Psoas muscle (tissue), 7 donors: ENCODE measurements at regions not wholly inside any gene's neighbourhood (a gene's known extent, or its start where the extent isn't known, plus 50 kb on each side); places are given as distances from the start of the nearest gene placed in this dataset.

ENCODE experiments used
- ATAC-seq, 4 donors: fragments of 200-7000 bp; cut with Tn5 transposase; one replicate each; pipeline ENCODE4 v1.9.1; 2020; ENCODE audit warnings: moderate library complexity in 3 of 4, mild to moderate bottlenecking in 2 of 4
- DNase-seq, 2 donors: peaks; one replicate each; pipeline ENCODE4 v3.0.0-alpha.2; 2020
- H3K27ac ChIP-seq: fragments of 200-600 bp; one replicate; pipeline ENCODE4 v1.8.0; 2022
- H3K27me3 ChIP-seq, 3 donors: fragments of 200-600 bp in 1 of 3; one replicate each; pipeline versions ENCODE4 v1.6.1 to v1.8.0; 2013 to 2022; ENCODE audit warnings: low read length in 2 of 3, mild to moderate bottlenecking in 2 of 3, moderate library complexity in 1 of 3; ENCODE audit not compliant: insufficient read depth in 3 of 3
- H3K36me3 ChIP-seq, 2 donors: fragments of 200-600 bp in 1 of 2; one replicate each; pipeline versions ENCODE4 v1.6.1 to v1.8.0; 2013 to 2022; ENCODE audit warnings: low read depth in 1 of 2, mild to moderate bottlenecking in 1 of 2, moderate library complexity in 1 of 2; ENCODE audit not compliant: insufficient read depth in 1 of 2
- H3K4me1 ChIP-seq: fragments of 200-600 bp; one replicate; pipeline ENCODE4 v1.8.0; 2022
- H3K4me3 ChIP-seq: fragments of 200-600 bp; one replicate; pipeline ENCODE4 v1.8.0; 2022; ENCODE audit warnings: mild to moderate bottlenecking
- H3K9me3 ChIP-seq: fragments of 200-600 bp; one replicate; pipeline ENCODE4 v1.8.0; 2022
- CTCF ChIP-seq: fragments of 200-600 bp; IDR thresholded peaks from one replicate; pipeline ENCODE4 v1.8.0; 2022; ENCODE audit warnings: antibody characterized with exemption
- WGBS, 3 donors: extraction: QIAGEN DNeasy Blood & Tissue Kit; methylation state at CpG; one replicate each; pipeline versions ENCODE4 v1.1.6 to v1.1.7; 2013; 5-methylcytosine and 5-hydroxymethylcytosine counted together
- intact Hi-C, 2 donors: fragments of 100-400 bp; cut with DNase I; formaldehyde crosslinking; loops; one replicate each; pipeline versions ENCODE4 v1.11.0 to v1.14.2; 2022
- donor health status: healthy with polysubstance abuse.
- donor health status: DM: no; HTN: no; CAD: no; lungs with moderate emphysema.
- donor health status: Bipolar disorder and iron deficiency.
- donor health status: healthy.
- donor health status: DM: yes; HTN: yes; CAD: no.
- donor health status: DM: no; HTN: no; CAD: no.
- donor health status: DM: yes; HTN: yes; CAD: no.

- ATAC-seq (no peak), DNase-seq (no peak)
- TF ChIP-seq CTCF, result no peak
- WGBS, 3 donors, result 78 to 100% (median 78%) methylated on average over 1 of the region's 1 CpG
- no peak overlapping the region for H3K27ac ChIP-seq
- H3K9me3 ChIP-seq, result no peaks in the 10 kb centered on the region
- no peak overlapping the region for H3K4me3 ChIP-seq
- no peaks in the 10 kb centered on the region for H3K36me3 ChIP-seq
- no peaks in the 10 kb centered on the region for H3K4me1 ChIP-seq
- peaks cover 0 to 4% (median 0%) of the 10 kb centered on the region in 3 donors for H3K27me3 ChIP-seq
- intact Hi-C loops, result no loop called here
These were observed 73.4 kb downstream of the ESM1 start for GRCh38 chr5:54912021-54912420.

- no peak for TF ChIP-seq CTCF
- WGBS, 3 donors, result 50 to 51% (median 51%) methylated on average over 4 of the region's 4 CpGs
- Histone ChIP-seq H3K27ac (no peak overlapping the region), H3K27me3 (peaks cover 0 to 4% (median 0%) of the 10 kb centered on the region in 3 donors), H3K9me3 (no peaks in the 10 kb centered on the region), H3K4me3 (no peak overlapping the region), H3K4me1 (no peaks in the 10 kb centered on the region), H3K36me3 (no peaks in the 10 kb centered on the region)
- no peak for DNase-seq
- no peak for ATAC-seq
- intact Hi-C loops, result loop anchor here in 1 of 2 donors (5.0 kb wide), 1 partner anchor 232 kb away; no protein-coding TSS in a partner anchor
These were observed 75.2 kb downstream of the ESM1 start for GRCh38 chr5:54909911-54910870.

- H3K36me3 ChIP-seq, result no peaks in the 10 kb centered on the region
- DNase-seq, result no peak
- ATAC-seq, result no peak
- no peak for TF ChIP-seq CTCF
- peaks cover 0 to 4% (median 0%) of the 10 kb centered on the region in 3 donors for H3K27me3 ChIP-seq
- H3K27ac ChIP-seq, result no peak overlapping the region
- intact Hi-C loops, result loop anchor here in 1 of 2 donors (5.0 kb wide), 1 partner anchor 233 kb away; no protein-coding TSS in a partner anchor
- no peak overlapping the region for H3K4me3 ChIP-seq
- WGBS, 3 donors, result 19 to 35% (median 35%) methylated on average over 2 of the region's 2 CpGs
- H3K4me1 ChIP-seq, result no peaks in the 10 kb centered on the region
- H3K9me3 ChIP-seq, result no peaks in the 10 kb centered on the region
These were observed 76.4 kb downstream of the ESM1 start for GRCh38 chr5:54908774-54909525.

- ATAC-seq, result no peak
- Histone ChIP-seq H3K9me3 (no peaks in the 10 kb centered on the region), H3K27ac (no peak overlapping the region), H3K27me3 (no peaks in the 10 kb centered on the region), H3K4me1 (no peaks in the 10 kb centered on the region), H3K36me3 (no peaks in the 10 kb centered on the region), H3K4me3 (no peak overlapping the region)
- peak; percentile 55 for TF ChIP-seq CTCF
- intact Hi-C loops, result loop anchor here (2.0 to 5.0 kb wide), 2 partner anchors 236 to 241 kb away; no protein-coding TSS in a partner anchor
- DNase-seq, result peak; percentile 59 to 60
- WGBS, 3 donors, result 3 to 13% (median 6%) methylated on average over 3 of the region's 3 CpGs
These were observed 79.4 kb downstream of the ESM1 start for GRCh38 chr5:54905942-54906537.
